Kidney epithelial cell (primary cell): ENCODE measurements at regions not wholly inside any gene's neighbourhood (a gene's known extent, or its start where the extent isn't known, plus 50 kb on each side); places are given as distances from the start of the nearest gene placed in this dataset.

Source experiments
- DNase-seq: peaks from one replicate; pipeline ENCODE4 v3.0.0-alpha.2; 2010; ENCODE audit warnings: low read depth
- H3K27me3 ChIP-seq: 2 replicates; pipeline ENCODE4 v1.6.0; 2011; ENCODE audit warnings: low read length; ENCODE audit not compliant: control insufficient read depth, insufficient read depth
- H3K36me3 ChIP-seq: 2 replicates; pipeline ENCODE4 v1.5.1; 2011; ENCODE audit warnings: low read length; ENCODE audit not compliant: control insufficient read depth, insufficient read depth
- H3K4me3 ChIP-seq: 2 replicates; pipeline ENCODE4 v1.5.1; 2011; ENCODE audit warnings: low read depth, mild to moderate bottlenecking, control low read depth, low read length
- TF ChIP-seq, protein P1 (sequence below): IDR thresholded peaks from 2 replicates; pipeline ENCODE4 v1.5.1; 2011; ENCODE audit warnings: mild to moderate bottlenecking, moderate library complexity, low read length, control low read depth, inconsistent platforms; ENCODE audit not compliant: insufficient read depth, poor library complexity, severe bottlenecking

DNA sequence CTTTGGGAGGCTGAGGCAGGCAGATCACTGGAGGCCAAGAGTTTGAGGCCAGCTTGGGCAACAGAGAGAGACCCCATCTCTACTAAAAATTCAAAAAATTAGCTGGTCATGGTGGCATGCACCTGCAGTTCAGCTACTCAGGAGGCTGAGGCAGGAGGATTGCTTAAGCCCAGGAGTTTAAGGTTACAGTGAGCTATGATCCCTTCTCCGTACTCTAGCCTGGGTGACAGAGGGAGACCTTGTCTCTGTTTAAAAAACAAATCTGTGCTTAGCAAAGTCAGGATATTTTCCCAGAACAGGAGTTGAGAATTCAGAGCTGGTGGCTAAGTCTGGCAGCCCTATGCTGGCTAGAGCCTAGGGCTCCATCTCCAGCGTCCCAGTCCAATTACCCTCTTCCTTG is 142.9 kb upstream of the PZP start:
- Histone ChIP-seq H3K4me3 (no peak overlapping the region), H3K27me3 (no peaks in the 10 kb centered on the region), H3K36me3 (no peaks in the 10 kb centered on the region)
- TF ChIP-seq, protein P1, sequence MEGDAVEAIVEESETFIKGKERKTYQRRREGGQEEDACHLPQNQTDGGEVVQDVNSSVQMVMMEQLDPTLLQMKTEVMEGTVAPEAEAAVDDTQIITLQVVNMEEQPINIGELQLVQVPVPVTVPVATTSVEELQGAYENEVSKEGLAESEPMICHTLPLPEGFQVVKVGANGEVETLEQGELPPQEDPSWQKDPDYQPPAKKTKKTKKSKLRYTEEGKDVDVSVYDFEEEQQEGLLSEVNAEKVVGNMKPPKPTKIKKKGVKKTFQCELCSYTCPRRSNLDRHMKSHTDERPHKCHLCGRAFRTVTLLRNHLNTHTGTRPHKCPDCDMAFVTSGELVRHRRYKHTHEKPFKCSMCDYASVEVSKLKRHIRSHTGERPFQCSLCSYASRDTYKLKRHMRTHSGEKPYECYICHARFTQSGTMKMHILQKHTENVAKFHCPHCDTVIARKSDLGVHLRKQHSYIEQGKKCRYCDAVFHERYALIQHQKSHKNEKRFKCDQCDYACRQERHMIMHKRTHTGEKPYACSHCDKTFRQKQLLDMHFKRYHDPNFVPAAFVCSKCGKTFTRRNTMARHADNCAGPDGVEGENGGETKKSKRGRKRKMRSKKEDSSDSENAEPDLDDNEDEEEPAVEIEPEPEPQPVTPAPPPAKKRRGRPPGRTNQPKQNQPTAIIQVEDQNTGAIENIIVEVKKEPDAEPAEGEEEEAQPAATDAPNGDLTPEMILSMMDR, result no peak
- no peak for DNase-seq

DNA sequence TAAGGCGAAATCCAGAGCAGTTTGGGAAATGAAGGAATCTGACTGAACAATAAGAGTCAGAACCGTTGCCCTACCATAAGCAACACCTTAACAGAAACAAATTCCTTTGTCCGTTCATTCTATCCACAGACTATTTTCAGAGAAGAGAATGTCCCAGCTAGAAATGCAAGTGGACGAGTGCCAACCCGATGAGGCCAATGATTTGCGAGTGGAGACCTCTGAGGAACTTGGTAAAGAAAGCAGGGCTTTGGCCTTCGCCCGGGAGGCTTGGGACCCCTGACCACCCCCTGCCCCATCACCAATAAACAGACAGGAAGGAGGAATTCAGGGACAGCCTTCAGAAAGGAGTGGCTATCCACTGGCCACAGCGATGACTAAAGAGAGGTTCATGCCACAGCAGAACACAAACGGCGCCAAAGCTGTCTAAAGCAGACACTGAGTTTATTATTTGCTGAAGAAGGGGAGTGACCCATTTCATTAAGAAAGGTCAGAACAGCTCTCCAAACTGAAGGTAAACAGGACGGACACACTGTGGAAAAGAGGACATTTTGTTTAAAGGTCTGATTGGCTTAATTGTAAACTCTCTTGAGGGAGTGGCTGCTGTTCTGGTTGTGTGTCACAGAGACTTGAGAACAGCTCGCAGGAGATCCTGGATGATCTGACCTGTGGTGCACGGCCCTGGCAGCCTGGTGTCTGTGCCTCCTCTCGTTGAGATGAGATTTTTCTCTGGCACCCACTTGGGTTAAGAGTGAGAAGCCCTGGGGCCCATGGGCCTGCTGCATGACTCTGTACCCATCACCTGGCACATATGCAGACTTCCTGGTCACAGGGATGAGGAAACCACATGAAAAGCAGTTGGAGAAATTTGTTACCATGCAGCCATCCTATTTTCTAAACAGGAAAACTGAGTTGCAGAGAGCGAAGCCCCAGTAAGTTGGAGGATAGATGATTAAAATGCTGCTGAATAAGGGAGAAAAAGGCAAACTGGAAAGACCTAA is 142.0 kb upstream of the PZP start:
- DNase-seq, result no peak
- Histone ChIP-seq H3K4me3 (no peak overlapping the region), H3K27me3 (no peaks in the 10 kb centered on the region), H3K36me3 (no peaks in the 10 kb centered on the region)
- TF ChIP-seq, protein P1, result no peak

DNA sequence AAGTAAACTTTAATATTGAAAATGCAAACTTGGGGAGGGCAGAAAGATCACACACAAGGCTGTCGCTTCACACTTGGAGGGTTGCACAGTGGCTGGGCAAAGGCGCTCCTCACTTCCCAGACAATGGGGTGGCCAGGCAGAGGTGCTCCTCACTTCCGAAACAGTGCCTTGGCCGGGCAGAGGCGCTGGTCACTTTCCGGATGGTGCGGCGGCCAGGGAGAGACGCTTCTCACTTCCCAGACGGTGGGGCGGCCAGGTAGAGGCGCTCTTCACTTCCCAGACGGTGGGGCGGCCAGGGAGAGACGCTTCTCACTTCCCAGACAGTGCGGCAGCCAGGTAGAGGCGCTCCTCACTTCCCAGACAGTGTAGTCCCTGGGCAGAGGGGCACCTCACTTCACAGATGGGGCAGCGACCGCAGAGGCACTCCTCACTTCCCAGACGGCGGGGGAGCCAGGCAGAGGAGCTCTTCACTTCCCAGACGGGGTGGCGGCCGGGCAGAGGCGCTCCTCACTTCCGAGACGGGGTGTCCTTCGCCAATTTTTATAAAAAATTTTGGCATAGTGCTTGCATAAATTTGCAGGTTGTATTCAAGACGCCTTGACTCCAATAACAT is 140.8 kb upstream of the PZP start:
- H3K27me3 ChIP-seq, result no peaks in the 10 kb centered on the region
- DNase-seq, result no peak
- TF ChIP-seq, protein P1, result no peak
- H3K4me3 ChIP-seq, result no peak overlapping the region
- no peaks in the 10 kb centered on the region for H3K36me3 ChIP-seq

DNA sequence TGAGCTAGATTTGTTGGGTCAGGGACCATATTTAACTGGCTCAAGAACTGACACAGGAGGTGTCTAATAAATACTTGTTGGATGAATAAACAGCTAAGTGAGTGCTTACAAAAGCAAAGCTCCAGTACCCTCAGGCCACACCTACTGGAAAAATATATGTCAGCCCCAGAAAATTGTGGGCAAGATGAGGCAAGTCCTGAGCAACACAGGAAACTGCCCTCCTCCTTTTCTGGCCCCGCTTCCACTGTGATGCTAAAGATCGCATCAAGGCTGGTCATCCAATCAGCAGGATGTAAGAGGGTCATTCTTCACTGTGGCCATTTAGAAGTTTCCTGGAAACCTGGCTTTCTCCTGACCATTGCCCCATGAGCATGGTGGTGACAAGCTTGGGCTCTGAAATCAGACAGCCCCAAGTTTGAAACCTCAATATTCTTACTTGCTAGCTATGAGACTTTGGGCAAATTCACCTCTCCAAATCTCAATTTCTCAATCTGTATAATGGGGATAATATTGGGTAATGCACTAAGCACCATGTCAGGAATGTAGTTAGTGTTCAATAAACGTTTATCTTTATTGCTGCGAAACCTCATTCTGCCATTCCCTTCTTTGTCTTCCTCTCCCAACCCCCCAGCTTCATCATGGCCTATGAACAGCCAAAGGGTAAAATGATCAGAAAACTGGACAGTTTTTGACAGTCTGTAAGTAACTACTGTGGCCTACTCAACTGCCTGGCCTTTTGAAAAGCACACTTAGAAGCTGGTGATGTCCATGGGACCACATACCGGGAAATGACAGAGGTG is 139.3 kb upstream of the PZP start:
- TF ChIP-seq, protein P1, result no peak
- DNase-seq, result no peak

DNA sequence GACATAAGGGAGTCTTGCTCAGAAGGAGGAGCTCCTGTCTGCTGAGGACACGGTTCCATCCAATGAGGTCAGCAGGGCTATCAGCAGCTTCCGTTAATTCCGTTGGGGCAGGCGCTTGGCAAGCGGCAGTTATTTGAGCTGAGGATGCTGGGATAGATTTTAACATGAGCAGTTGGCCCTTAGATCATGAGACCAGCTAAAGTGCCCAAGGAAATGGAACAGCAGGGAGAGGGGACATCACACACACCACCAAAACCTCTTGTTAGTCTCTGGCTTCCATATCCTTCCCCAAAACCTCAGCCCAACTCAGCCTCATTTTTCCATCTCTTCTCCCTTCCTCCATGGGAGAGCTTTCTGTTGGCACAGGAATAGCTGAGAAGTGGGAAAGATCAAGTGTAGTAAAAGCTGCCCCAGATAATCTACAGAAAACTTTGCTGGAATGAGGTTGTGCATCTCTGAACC is 138.7 kb upstream of the PZP start:
- H3K36me3 ChIP-seq, result no peaks in the 10 kb centered on the region
- no peak overlapping the region for H3K4me3 ChIP-seq
- TF ChIP-seq, protein P1, result no peak
- DNase-seq, result no peak
- H3K27me3 ChIP-seq, result no peaks in the 10 kb centered on the region

More for the DNA sequence above, 139.3 kb upstream of the PZP start:
- no peaks in the 10 kb centered on the region for H3K27me3 ChIP-seq
- H3K4me3 ChIP-seq, result no peak overlapping the region
- H3K36me3 ChIP-seq, result no peaks in the 10 kb centered on the region
